ENCODE measurements at regions not wholly inside any gene's neighbourhood (a gene's known extent, or its start where the extent isn't known, plus 50 kb on each side); places are given as distances from the start of the nearest gene placed in this dataset.

DNA sequence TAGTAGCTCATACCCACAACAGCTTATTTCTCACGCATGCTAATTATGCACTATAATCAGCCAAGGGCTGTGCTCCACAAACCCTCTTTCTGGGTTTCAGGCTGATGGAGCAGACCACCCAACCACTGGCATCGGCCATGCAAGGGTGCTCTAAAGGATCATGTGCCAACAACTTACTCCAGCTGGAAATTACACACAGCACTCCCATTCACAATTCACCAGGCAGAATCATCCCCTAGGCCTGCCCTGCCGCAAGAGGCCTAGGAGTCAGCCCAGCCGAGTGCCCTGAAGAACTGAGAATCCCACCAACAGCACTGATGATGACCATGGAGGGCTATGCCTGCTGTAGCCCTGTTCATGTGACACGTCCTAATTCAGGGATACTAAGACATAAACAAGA lies 216.2 kb upstream of the CHRNA7 start:
- no peaks in the 10 kb centered on the region for H3K4me1 Mint-ChIP-seq (ENCODE audit: low read depth)
- no peaks in the 10 kb centered on the region for H3K36me3 Mint-ChIP-seq (ENCODE audit: low read depth)
- no peaks in the 10 kb centered on the region for H3K27me3 Mint-ChIP-seq (ENCODE audit: low read depth)
- DNase-seq (ENCODE audit: low spot score), result no peak
- TF ChIP-seq, protein P1, sequence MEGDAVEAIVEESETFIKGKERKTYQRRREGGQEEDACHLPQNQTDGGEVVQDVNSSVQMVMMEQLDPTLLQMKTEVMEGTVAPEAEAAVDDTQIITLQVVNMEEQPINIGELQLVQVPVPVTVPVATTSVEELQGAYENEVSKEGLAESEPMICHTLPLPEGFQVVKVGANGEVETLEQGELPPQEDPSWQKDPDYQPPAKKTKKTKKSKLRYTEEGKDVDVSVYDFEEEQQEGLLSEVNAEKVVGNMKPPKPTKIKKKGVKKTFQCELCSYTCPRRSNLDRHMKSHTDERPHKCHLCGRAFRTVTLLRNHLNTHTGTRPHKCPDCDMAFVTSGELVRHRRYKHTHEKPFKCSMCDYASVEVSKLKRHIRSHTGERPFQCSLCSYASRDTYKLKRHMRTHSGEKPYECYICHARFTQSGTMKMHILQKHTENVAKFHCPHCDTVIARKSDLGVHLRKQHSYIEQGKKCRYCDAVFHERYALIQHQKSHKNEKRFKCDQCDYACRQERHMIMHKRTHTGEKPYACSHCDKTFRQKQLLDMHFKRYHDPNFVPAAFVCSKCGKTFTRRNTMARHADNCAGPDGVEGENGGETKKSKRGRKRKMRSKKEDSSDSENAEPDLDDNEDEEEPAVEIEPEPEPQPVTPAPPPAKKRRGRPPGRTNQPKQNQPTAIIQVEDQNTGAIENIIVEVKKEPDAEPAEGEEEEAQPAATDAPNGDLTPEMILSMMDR (IDR thresholded peaks at IDR 0.05), result no peak
- H3K9me3 Mint-ChIP-seq (ENCODE audit: low read depth), result peaks cover 9% of the 10 kb centered on the region
- H3K27ac Mint-ChIP-seq (ENCODE audit: unreplicated experiment), result no peak overlapping the region
- no peak overlapping the region for H3K4me3 Mint-ChIP-seq (ENCODE audit: unreplicated experiment)

DNA sequence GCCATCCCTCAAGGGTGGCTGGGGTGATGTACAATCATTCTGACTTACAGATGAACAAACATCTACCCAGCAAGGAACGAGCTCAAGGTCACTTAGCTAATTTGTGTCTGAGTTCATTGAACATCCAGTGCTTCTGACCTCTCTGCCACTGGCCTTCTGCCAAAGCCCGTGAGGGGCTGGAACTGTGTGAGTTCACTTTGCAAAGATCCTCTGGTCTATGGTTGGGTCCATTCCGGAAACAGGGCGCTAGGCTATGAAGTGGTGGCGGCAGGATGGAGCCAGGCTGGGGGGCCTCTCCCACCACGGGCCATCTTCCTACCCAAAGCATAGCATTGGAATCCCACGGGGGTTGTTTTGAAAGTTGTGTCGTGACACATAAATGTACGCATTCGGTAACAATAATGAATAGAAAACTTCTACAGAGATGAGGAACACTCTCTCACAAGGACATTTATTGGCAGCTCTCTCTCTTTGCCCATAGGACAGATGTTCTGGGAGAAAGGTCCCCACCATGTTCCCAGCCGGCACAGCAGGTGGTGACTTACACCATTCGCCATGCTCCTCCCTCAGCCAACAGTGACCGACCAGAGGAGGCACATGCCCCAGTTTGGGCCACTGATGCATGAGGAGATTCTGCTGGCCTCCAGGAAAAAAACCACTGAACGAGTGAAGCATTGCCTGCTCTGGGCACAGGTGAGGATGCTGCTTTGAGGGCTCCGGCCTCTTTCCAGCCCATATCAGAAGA lies 214.7 kb upstream of the CHRNA7 start:
- Mint-ChIP-seq H3K27ac (ENCODE audit: unreplicated experiment) (no peak overlapping the region), H3K4me1 (ENCODE audit: low read depth) (no peaks in the 10 kb centered on the region), H3K27me3 (ENCODE audit: low read depth) (no peaks in the 10 kb centered on the region), H3K9me3 (ENCODE audit: low read depth) (peaks cover 4% of the 10 kb centered on the region), H3K36me3 (ENCODE audit: low read depth) (no peaks in the 10 kb centered on the region), H3K4me3 (ENCODE audit: unreplicated experiment) (no peak overlapping the region)
- DNase-seq (ENCODE audit: low spot score), result no peak
- TF ChIP-seq, protein P1 (IDR thresholded peaks at IDR 0.05), result no peak

DNA sequence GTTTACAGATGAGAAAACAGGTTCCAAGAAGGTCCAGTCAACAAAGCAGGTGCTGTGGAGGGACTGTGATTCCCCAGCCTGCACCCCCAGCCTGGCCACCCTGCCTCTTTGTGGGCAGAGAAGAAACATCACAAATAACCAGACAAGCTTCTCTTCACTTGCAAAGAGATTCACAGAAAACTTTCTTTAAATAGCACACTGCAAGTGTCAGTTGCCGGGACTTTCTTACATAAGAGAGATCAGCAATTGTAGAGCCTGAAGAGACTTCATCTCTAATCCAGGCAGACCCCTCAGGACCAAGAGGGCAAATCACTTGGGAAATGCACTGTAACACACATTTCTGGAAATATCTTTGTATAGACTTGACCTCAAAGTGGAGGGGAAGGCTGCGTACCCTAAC lies 207.9 kb upstream of the CHRNA7 start:
- TF ChIP-seq, protein P1 (IDR thresholded peaks at IDR 0.05), result no peak
- Mint-ChIP-seq H3K27me3 (ENCODE audit: low read depth) (no peaks in the 10 kb centered on the region), H3K27ac (ENCODE audit: unreplicated experiment) (no peak overlapping the region), H3K4me3 (ENCODE audit: unreplicated experiment) (no peak overlapping the region), H3K9me3 (ENCODE audit: low read depth) (peaks cover 4% of the 10 kb centered on the region), H3K36me3 (ENCODE audit: low read depth) (no peaks in the 10 kb centered on the region), H3K4me1 (ENCODE audit: low read depth) (no peaks in the 10 kb centered on the region)
- DNase-seq (ENCODE audit: low spot score), result no peak

DNA sequence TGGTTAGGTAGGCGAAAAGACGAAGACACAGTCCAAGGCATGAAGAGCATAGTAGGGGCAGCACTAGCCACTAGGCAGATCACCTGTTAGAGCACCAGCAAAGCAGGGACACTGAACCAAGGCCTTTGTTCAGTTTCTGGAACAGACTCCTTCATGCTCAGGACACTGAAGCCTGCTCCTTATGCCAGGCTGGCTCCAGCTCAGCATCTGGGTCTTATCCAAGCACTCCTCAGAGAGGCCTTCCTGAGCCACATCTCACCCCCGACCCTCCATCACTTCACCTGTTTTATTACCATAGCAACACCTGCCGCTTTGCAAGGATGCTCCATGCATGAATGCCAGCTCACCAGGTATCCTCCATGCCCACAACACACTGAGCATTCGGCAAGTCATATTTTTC lies 206.3 kb upstream of the CHRNA7 start:
- H3K4me1 Mint-ChIP-seq (ENCODE audit: low read depth), result no peaks in the 10 kb centered on the region
- TF ChIP-seq, protein P1 (IDR thresholded peaks at IDR 0.05), result no peak
- no peak overlapping the region for H3K4me3 Mint-ChIP-seq (ENCODE audit: unreplicated experiment)
- no peaks in the 10 kb centered on the region for H3K36me3 Mint-ChIP-seq (ENCODE audit: low read depth)
- no peak overlapping the region for H3K27ac Mint-ChIP-seq (ENCODE audit: unreplicated experiment)
- no peak for DNase-seq (ENCODE audit: low spot score)
- H3K9me3 Mint-ChIP-seq (ENCODE audit: low read depth), result peaks cover 4% of the 10 kb centered on the region
- no peaks in the 10 kb centered on the region for H3K27me3 Mint-ChIP-seq (ENCODE audit: low read depth)

DNA sequence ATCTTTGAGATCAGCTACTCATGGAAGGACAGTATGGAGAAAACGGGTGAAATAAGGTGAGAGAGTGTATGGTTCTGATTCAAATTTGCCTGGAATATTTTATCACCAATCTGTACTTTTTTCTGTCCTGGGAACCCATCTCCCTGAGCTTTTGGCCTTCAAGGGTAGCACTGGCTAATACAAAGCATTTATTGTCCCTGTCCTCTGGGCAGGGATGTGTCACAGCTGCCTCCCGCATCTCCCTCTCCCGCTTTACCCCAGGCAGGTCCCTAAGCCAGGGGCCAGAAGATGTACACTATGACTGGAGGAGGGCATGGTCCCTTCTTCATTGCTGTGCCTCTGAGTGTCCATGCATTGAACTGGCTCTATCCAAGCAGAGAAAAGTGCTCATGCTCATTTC lies 201.7 kb upstream of the CHRNA7 start:
- Mint-ChIP-seq H3K27me3 (ENCODE audit: low read depth) (no peaks in the 10 kb centered on the region), H3K4me1 (ENCODE audit: low read depth) (no peaks in the 10 kb centered on the region), H3K9me3 (ENCODE audit: low read depth) (peaks cover 24% of the 10 kb centered on the region), H3K4me3 (ENCODE audit: unreplicated experiment) (no peak overlapping the region), H3K27ac (ENCODE audit: unreplicated experiment) (no peak overlapping the region), H3K36me3 (ENCODE audit: low read depth) (no peaks in the 10 kb centered on the region)
- DNase-seq (ENCODE audit: low spot score), result no peak
- TF ChIP-seq, protein P1 (IDR thresholded peaks at IDR 0.05), result no peak
